ENCODE measurements at regions not wholly inside any gene's neighbourhood (a gene's known extent, or its start where the extent isn't known, plus 50 kb on each side); places are given as distances from the start of the nearest gene placed in this dataset.
"Not testable (repeated sequence)": the region's sequence is repeated elsewhere in the genome, so short reads cannot be mapped to it uniquely, and the experiment has no call there.

GRCh38 chr10:44278837-44279324, 106.0 kb downstream of the CXCL12 start:
- no peaks in the 10 kb centered on the region for H3K9me3 ChIP-seq (ENCODE audit: control insufficient read depth, low read depth, low read length)
- peaks cover 3% of the 10 kb centered on the region for H3K4me1 ChIP-seq (ENCODE audit: control insufficient read depth, insufficient read depth, low read length)
- DNase-seq: no peak
- whole genome bisulfite sequencing (ENCODE audit: insufficient coverage, low lambda C conversion rate): no CpG with 5 or more reads among the region's 5 CpGs
- H3K4me3 ChIP-seq (ENCODE audit: low read length): no peak overlapping the region
- H3K36me3 ChIP-seq (ENCODE audit: control insufficient read depth, insufficient read depth, low read length): no peaks in the 10 kb centered on the region
- no peak overlapping the region for H3K27ac ChIP-seq (ENCODE audit: low read length)
- no peaks in the 10 kb centered on the region for H3K27me3 ChIP-seq (ENCODE audit: control insufficient read depth, insufficient read depth, low read length)

GRCh38 chr10:44268435-44268948, 116.4 kb downstream of the CXCL12 start:
- not testable (repeated sequence) for H3K27me3 ChIP-seq (ENCODE audit: control insufficient read depth, insufficient read depth, low read length); H3K9me3 ChIP-seq (ENCODE audit: control insufficient read depth, low read depth, low read length)
- WGBS (ENCODE audit: insufficient coverage, low lambda C conversion rate): no CpG with 5 or more reads among the region's 16 CpGs

GRCh38 chr10:44267007-44267406, 117.9 kb downstream of the CXCL12 start:
- no peaks in the 10 kb centered on the region for H3K36me3 ChIP-seq (ENCODE audit: control insufficient read depth, insufficient read depth, low read length)
- WGBS (ENCODE audit: insufficient coverage, low lambda C conversion rate): no CpG with 5 or more reads among the region's 3 CpGs

More at GRCh38 chr10:44268435-44268948, 116.4 kb downstream of the CXCL12 start:
- H3K4me3 ChIP-seq (ENCODE audit: low read length); H3K4me1 ChIP-seq (ENCODE audit: control insufficient read depth, insufficient read depth, low read length); DNase-seq; H3K36me3 ChIP-seq (ENCODE audit: control insufficient read depth, insufficient read depth, low read length); H3K27ac ChIP-seq (ENCODE audit: low read length): not testable (repeated sequence)

GRCh38 chr10:44264244-44264643, 120.7 kb downstream of the CXCL12 start:
- Histone ChIP-seq H3K9me3 (ENCODE audit: control insufficient read depth, low read depth, low read length) (no peaks in the 10 kb centered on the region), H3K27me3 (ENCODE audit: control insufficient read depth, insufficient read depth, low read length) (no peaks in the 10 kb centered on the region), H3K36me3 (ENCODE audit: control insufficient read depth, insufficient read depth, low read length) (no peaks in the 10 kb centered on the region), H3K27ac (ENCODE audit: low read length) (no peak overlapping the region), H3K4me3 (ENCODE audit: low read length) (no peak overlapping the region), H3K4me1 (ENCODE audit: control insufficient read depth, insufficient read depth, low read length) (peaks cover 5% of the 10 kb centered on the region)
- DNase-seq: no peak
- 40% methylated on average over 1 of the region's 4 CpGs for WGBS (ENCODE audit: insufficient coverage, low lambda C conversion rate)

More at GRCh38 chr10:44267007-44267406, 117.9 kb downstream of the CXCL12 start:
- no peaks in the 10 kb centered on the region for H3K9me3 ChIP-seq (ENCODE audit: control insufficient read depth, low read depth, low read length)
- no peaks in the 10 kb centered on the region for H3K4me1 ChIP-seq (ENCODE audit: control insufficient read depth, insufficient read depth, low read length)
- no peak overlapping the region for H3K4me3 ChIP-seq (ENCODE audit: low read length)
- H3K27me3 ChIP-seq (ENCODE audit: control insufficient read depth, insufficient read depth, low read length): no peaks in the 10 kb centered on the region
- DNase-seq: no peak
- no peak overlapping the region for H3K27ac ChIP-seq (ENCODE audit: low read length)

- Histone ChIP-seq H3K36me3 (ENCODE audit: control insufficient read depth, insufficient read depth, low read length) (no peaks in the 10 kb centered on the region), H3K27ac (ENCODE audit: low read length) (no peak overlapping the region), H3K9me3 (ENCODE audit: control insufficient read depth, low read depth, low read length) (no peaks in the 10 kb centered on the region), H3K27me3 (ENCODE audit: control insufficient read depth, insufficient read depth, low read length) (no peaks in the 10 kb centered on the region), H3K4me1 (ENCODE audit: control insufficient read depth, insufficient read depth, low read length) (peaks cover 8% of the 10 kb centered on the region), H3K4me3 (ENCODE audit: low read length) (no peak overlapping the region)
- WGBS (ENCODE audit: insufficient coverage, low lambda C conversion rate): 100% methylated on average over 1 of the region's 3 CpGs
- DNase-seq: no peak
These were observed 121.1 kb downstream of the CXCL12 start for GRCh38 chr10:44263771-44264170.

- no peaks in the 10 kb centered on the region for H3K27me3 ChIP-seq (ENCODE audit: control insufficient read depth, insufficient read depth, low read length)
- DNase-seq: no peak
- H3K27ac ChIP-seq (ENCODE audit: low read length): no peak overlapping the region
- peaks cover 18% of the 10 kb centered on the region for H3K4me1 ChIP-seq (ENCODE audit: control insufficient read depth, insufficient read depth, low read length)
- H3K9me3 ChIP-seq (ENCODE audit: control insufficient read depth, low read depth, low read length): no peaks in the 10 kb centered on the region
- WGBS (ENCODE audit: insufficient coverage, low lambda C conversion rate): no CpG with 5 or more reads among the region's 6 CpGs
- no peaks in the 10 kb centered on the region for H3K36me3 ChIP-seq (ENCODE audit: control insufficient read depth, insufficient read depth, low read length)
- no peak overlapping the region for H3K4me3 ChIP-seq (ENCODE audit: low read length)
These were observed 122.2 kb downstream of the CXCL12 start for GRCh38 chr10:44262551-44263251.

- Histone ChIP-seq H3K9me3 (ENCODE audit: control insufficient read depth, low read depth, low read length) (no peaks in the 10 kb centered on the region), H3K4me1 (ENCODE audit: control insufficient read depth, insufficient read depth, low read length) (peaks cover 18% of the 10 kb centered on the region), H3K27ac (ENCODE audit: low read length) (no peak overlapping the region), H3K4me3 (ENCODE audit: low read length) (no peak overlapping the region), H3K36me3 (ENCODE audit: control insufficient read depth, insufficient read depth, low read length) (no peaks in the 10 kb centered on the region), H3K27me3 (ENCODE audit: control insufficient read depth, insufficient read depth, low read length) (no peaks in the 10 kb centered on the region)
- no CpG with 5 or more reads among the region's 7 CpGs for WGBS (ENCODE audit: insufficient coverage, low lambda C conversion rate)
- peak in 1 of 2 donors; percentile 22 for DNase-seq
These were observed 123.0 kb downstream of the CXCL12 start for GRCh38 chr10:44261710-44262455.

GRCh38 chr10:44261296-44261695, 123.6 kb downstream of the CXCL12 start:
- Histone ChIP-seq H3K4me1 (ENCODE audit: control insufficient read depth, insufficient read depth, low read length) (peaks cover 18% of the 10 kb centered on the region), H3K27me3 (ENCODE audit: control insufficient read depth, insufficient read depth, low read length) (no peaks in the 10 kb centered on the region), H3K27ac (ENCODE audit: low read length) (no peak overlapping the region), H3K9me3 (ENCODE audit: control insufficient read depth, low read depth, low read length) (no peaks in the 10 kb centered on the region), H3K36me3 (ENCODE audit: control insufficient read depth, insufficient read depth, low read length) (no peaks in the 10 kb centered on the region), H3K4me3 (ENCODE audit: low read length) (no peak overlapping the region)
- no CpG with 5 or more reads among the region's 16 CpGs for WGBS (ENCODE audit: insufficient coverage, low lambda C conversion rate)
- no peak for DNase-seq

- H3K4me1 ChIP-seq (ENCODE audit: control insufficient read depth, insufficient read depth, low read length): peaks cover 18% of the 10 kb centered on the region
- no peaks in the 10 kb centered on the region for H3K9me3 ChIP-seq (ENCODE audit: control insufficient read depth, low read depth, low read length)
- no peak overlapping the region for H3K4me3 ChIP-seq (ENCODE audit: low read length)
- DNase-seq: no peak
- H3K36me3 ChIP-seq (ENCODE audit: control insufficient read depth, insufficient read depth, low read length): no peaks in the 10 kb centered on the region
- H3K27ac ChIP-seq (ENCODE audit: low read length): no peak overlapping the region
- no peaks in the 10 kb centered on the region for H3K27me3 ChIP-seq (ENCODE audit: control insufficient read depth, insufficient read depth, low read length)
- no CpG with 5 or more reads among the region's 13 CpGs for WGBS (ENCODE audit: insufficient coverage, low lambda C conversion rate)
These were observed 124.5 kb downstream of the CXCL12 start for GRCh38 chr10:44260286-44260928.
